Tongue (tissue), 1 donor: ENCODE measurements at regions not wholly inside any gene's neighbourhood (a gene's known extent, or its start where the extent isn't known, plus 50 kb on each side); places are given as distances from the start of the nearest gene placed in this dataset.

ENCODE experiments used
- DNase-seq: peaks from one replicate; pipeline ENCODE4 v3.0.0-alpha.2; 2015

DNA sequence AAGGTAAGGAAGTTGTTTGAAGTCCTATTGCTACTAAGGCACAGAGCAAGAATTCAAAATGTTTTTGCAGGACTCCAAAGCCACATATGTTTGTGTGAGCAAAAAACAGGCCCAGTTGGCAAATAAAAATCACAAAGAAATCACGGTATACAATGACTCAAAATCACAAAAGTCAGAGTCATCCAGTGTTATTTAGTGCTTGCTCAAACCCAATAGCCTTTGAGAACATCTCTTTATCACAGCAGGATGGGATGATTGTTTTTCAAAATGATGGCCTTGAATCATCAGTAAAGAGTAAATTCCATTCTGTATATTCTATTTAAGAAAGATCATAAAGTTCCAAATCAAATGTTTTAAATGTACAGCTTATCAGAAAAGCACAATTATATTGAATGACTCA is 693.9 kb downstream of the REEP3 start:
- no peak for DNase-seq

DNA sequence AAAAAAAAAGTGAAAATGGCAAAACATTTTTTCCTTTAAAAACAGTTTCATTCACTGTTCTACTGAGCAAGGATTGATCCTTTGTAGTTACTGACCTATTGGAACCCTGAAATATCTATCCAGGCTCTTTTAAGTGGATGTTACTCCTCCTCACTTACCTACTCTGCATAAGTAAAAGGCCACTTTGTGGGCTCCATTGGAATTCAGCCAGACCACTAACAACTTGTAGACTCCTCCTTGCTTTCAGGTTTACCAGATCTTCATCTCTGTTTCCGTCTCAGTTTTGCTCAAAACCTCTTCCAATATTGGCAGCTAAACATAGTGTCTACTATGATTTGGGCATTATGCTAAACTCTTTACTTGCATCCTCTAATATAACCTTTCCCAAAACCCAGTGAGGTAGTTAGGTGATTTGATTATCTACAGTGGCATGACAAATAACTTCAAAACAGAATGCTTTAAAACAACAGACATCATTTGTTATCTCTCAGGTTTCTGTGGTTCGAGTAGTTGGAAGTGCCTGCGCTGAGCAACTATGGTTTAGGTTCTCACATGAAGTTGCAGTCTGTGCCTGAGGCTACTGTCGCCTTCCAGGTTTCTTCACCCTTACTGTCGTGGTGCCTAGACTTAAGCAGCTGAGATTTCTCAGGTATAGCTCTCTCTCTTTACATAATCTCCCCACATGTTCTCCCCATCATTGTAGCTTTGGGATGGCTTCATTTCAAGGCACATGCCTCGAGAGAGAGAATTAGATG is 698.2 kb downstream of the REEP3 start:
- DNase-seq = no peak

- DNase-seq = no peak
Measured at GRCh38 chr10:64234489-64234888, 713.3 kb downstream of the REEP3 start.

GRCh38 chr10:64257704-64258103 is 736.5 kb downstream of the REEP3 start:
- no peak for DNase-seq

DNA sequence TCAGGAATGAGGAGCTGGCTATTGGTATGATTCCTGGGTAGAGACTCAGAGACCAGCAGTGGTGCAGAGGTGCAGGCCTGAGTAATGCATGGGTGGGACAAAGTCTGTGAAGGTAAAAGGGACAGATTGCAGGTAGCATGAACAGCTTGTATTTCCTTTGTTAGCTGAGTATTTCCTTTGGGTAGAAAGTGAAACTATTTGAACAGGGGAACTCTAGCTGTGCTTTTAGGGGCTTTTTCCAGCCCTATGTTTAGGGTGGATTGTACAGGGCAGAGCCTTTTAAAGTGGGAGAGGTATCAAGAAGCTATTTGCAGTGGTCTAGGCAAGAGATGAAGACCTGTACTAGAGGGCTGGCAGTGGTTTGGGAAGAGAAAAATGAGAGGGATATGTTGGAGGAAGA is 739.9 kb downstream of the REEP3 start:
- no peak for DNase-seq

- no peak for DNase-seq
Measured at GRCh38 chr10:64261676-64262075, 740.5 kb downstream of the REEP3 start.

DNA sequence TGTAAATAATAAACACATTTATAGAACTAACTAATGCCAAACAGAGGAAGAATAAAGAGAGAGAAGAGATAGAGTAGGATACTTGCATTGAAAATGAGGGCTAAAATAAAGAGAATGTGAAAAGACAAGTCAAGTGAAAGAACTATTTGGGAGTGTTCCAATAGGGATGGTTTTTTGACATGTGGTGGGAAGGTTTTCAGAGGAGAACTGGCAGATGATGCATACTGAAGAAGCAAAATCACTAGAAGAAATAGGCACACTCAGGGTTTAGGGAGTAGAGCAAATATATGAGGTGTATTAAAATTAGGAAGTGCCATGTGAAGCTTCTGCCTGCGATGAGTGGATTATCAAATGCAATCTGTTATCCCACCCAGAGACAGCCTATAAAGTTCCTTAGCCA is 744.8 kb downstream of the REEP3 start:
- no peak for DNase-seq

GRCh38 chr10:64271508-64271907 is 750.3 kb downstream of the REEP3 start:
- DNase-seq = no peak

GRCh38 chr10:64271983-64272382 is 750.8 kb downstream of the REEP3 start:
- no peak for DNase-seq

- no peak for DNase-seq
Measured at GRCh38 chr10:64275001-64275400, 753.8 kb downstream of the REEP3 start.

GRCh38 chr10:64275774-64276173 is 754.6 kb downstream of the REEP3 start:
- DNase-seq = no peak

DNA sequence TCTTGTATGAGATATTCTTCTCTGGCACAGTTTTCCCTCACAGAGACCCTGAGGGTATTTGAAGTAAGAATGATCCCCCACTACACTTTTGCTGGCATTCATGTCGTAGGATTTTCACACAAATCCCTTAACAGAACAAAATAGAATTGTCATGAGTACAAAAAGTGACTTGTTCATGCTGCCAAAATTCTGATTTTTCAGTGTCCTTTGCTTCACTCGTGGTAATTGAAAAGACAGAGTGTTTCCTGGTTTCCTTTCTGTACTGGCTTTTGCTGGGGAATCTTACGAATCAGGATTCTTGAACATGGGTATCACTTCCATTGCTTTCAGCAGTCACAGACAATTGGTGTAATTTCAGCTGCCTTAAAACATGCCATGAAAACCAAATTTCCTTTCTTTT is 756.3 kb downstream of the REEP3 start:
- peak; percentile 6 for DNase-seq

GRCh38 chr10:64283621-64284020 is 762.4 kb downstream of the REEP3 start:
- no peak for DNase-seq

GRCh38 chr10:64286533-64286932 is 765.3 kb downstream of the REEP3 start:
- no peak for DNase-seq

- DNase-seq = no peak
Measured at GRCh38 chr10:64288404-64288803, 767.2 kb downstream of the REEP3 start.

DNA sequence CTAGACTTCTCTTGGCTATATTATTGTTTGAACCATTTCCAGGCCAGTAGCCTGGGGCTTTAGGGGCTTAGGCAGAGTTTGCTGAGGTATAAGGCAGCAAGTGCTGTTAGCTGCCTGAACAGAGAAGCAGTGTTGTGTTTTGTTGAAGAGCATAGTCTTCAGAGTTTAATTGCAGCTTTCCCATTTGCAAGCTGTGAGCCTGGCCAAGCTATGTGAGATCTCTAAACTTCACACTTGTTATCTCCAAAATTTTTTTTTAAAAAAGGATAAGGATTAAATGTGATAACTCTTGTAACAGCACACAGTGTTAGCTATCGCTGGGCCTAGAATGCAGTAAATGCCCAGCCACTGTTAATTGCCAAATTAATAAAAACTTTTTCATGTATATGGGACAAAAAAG is 782.4 kb downstream of the REEP3 start:
- DNase-seq = no peak

- no peak for DNase-seq
Measured at GRCh38 chr10:64306729-64307327, 785.6 kb downstream of the REEP3 start.

DNA sequence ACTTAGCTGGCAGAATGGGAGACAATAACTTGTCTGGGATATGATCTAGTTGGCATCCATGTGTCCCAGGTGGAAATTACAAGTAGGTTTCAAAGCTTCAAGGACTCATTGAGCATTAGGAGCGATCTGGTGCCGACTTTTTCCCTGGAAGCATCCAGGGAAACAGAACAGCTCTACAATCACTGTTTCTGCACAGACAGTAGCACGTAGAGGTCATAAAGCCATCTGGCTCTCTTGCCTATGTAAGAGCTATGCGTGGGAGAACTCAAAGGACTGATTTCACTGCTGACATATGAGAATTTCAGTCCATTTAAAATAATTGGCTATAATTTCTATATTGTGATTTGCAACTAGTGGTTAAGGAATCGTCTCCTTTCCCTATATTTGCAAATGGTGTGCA is 791.7 kb downstream of the REEP3 start:
- DNase-seq = no peak

GRCh38 chr10:64313967-64314366 is 792.8 kb downstream of the REEP3 start:
- no peak for DNase-seq

GRCh38 chr10:64316416-64316815 is 795.2 kb downstream of the REEP3 start:
- DNase-seq = no peak

- no peak for DNase-seq
Measured at GRCh38 chr10:64316833-64317232, 795.6 kb downstream of the REEP3 start.

DNA sequence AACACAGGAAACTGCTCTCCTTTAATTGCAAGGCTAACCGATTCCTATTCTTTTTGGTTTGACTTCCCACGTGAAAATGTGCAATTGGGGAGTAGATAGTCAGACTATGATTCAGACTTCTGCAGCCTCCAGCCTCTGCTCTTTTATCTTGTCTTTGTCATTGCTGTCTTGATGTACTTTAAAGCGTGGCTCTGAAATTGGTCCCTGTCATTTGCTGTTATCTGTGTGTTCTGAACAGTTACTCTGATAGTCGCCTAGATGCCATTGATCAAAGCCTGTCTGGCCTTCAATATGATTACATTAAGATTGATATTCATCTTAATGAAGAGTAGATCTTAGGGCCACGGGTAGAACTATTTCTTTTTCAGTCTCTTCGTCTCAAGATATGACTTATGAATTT is 799.2 kb downstream of the REEP3 start:
- no peak for DNase-seq

GRCh38 chr10:64329510-64329909 is 808.3 kb downstream of the REEP3 start:
- DNase-seq = no peak

DNA sequence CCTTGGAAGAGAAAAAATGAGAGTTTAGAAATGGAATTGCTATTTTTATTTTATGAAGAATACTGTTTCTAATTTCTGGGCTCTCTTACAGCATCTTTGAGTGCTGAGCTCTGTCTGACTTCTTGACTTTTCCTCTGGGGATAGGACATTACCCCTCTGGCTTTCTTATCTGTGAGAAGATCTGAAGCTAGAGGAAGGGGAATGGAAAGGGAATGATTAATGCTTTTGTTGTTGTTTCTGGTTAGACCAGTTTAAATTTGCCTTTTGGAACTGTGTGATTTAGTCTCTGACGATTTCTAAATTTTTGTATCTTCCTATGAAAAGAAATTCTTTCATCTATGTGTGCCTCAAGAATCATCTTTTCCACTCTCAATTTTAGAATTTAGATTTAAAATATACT is 811.4 kb downstream of the REEP3 start:
- no peak for DNase-seq
